K562 (cell line): ENCODE measurements at regions not wholly inside any gene's neighbourhood (a gene's known extent, or its start where the extent isn't known, plus 50 kb on each side); places are given as distances from the start of the nearest gene placed in this dataset.

Experiments used
- ATAC-seq: fragments of 200-7000 bp; cut with Tn5 transposase; 3 replicates; pipeline ENCODE4 v1.9.1; 2020; ENCODE audit warnings: moderate library complexity
- BruUV-seq: library from RNA; stranded (reverse); fragments of 400-500 nt; replicated peaks from 2 replicates; lab custom pipeline; 2021; lab: Mats Ljungman, UMichigan
- CTCF ChIA-PET: fragments of 300-600 bp; formaldehyde crosslinking; extraction: SDS; loops from one replicate; lab custom pipeline; 2021; ENCODE audit warnings: low intra/inter-chr PET ratio; lab: Yijun Ruan, JAX
- POLR2A ChIA-PET: fragments of 300-600, 350-650 bp; sonication (Branson Sonifier 250); formaldehyde crosslinking; extraction: SDS; loops from one replicate; lab custom pipeline; 2021; ENCODE audit warnings: antibody characterized with exemption, inconsistent platforms; lab: Yijun Ruan, JAX
- DNase-seq, 4 experiments: peaks; one replicate each; pipeline versions ENCODE4 v3.0.0 to v3.0.0-alpha.2; 2011 to 2018; ENCODE audit warnings: low spot score in 3 of 4, mixed read lengths in 3 of 4; ENCODE audit errors: extremely low read depth in 1 of 4
- FAIRE-seq: peaks from 2 replicates; lab custom pipeline; 2011; peaks lifted over from hg19 to GRCh38; lab: Jason Lieb, UNC
- H2AFZ ChIP-seq: 2 replicates; pipeline ENCODE4 v1.6.0; 2011; ENCODE audit warnings: low read depth, low read length, control low read depth, inconsistent platforms
- H3K27ac ChIP-seq: fragments of 200-600 bp; 3 replicates; pipeline ENCODE4 v1.8.0; 2011; ENCODE audit warnings: low read depth, mild to moderate bottlenecking, control low read depth, inconsistent platforms, low read length, moderate library complexity, mixed read lengths; ENCODE audit errors: extremely low read depth
- H3K27me3 ChIP-seq, 2 experiments: fragments of 300-600 bp in 1 of 2; 2 replicates in 1 of 2; 3 replicates in 1 of 2; pipeline versions ENCODE4 v1.6.0 to v1.8.0; 2011; ENCODE audit warnings: inconsistent platforms in 2 of 2, low read length in 2 of 2, mild to moderate bottlenecking in 1 of 2, mixed read lengths in 1 of 2, moderate library complexity in 1 of 2; ENCODE audit not compliant: control insufficient read depth in 2 of 2, insufficient read depth in 2 of 2
- H3K36me3 ChIP-seq: fragments of 300-600 bp; 3 replicates; pipeline ENCODE4 v1.8.0; 2011; ENCODE audit warnings: mild to moderate bottlenecking, low read length, inconsistent platforms; ENCODE audit not compliant: control insufficient read depth, insufficient read depth
- H3K4me1 ChIP-seq, 2 experiments: fragments of 200-600 bp in 1 of 2; replicated peaks in 1 of 2; 2 replicates in 1 of 2; 3 replicates in 1 of 2; pipeline versions ENCODE4 v1.5.1 to v1.8.0; 2011; ENCODE audit warnings: inconsistent platforms in 2 of 2, low read length in 2 of 2, mild to moderate bottlenecking in 1 of 2, mixed read lengths in 1 of 2, moderate library complexity in 1 of 2; ENCODE audit not compliant: control insufficient read depth in 2 of 2, insufficient read depth in 2 of 2
- H3K4me2 ChIP-seq: 2 replicates; pipeline ENCODE4 v1.6.1; 2011; ENCODE audit warnings: low read length, control low read depth, inconsistent platforms, mixed read lengths; ENCODE audit not compliant: insufficient read depth
- H3K4me3 ChIP-seq: fragments of 200-600 bp; sonication (generic), shearing (Covaris generic); 2 replicates; pipeline ENCODE4 v1.5.1; 2016; ENCODE audit warnings: control low read depth, inconsistent platforms
- H3K79me2 ChIP-seq: fragments of 200-600 bp; 3 replicates; pipeline ENCODE4 v1.8.0; 2011; ENCODE audit warnings: low read length, inconsistent platforms; ENCODE audit not compliant: control insufficient read depth, insufficient read depth
- H3K9ac ChIP-seq, 2 experiments: 2 replicates each; pipeline versions ENCODE4 v1.6.0 to v1.6.1; 2011; ENCODE audit warnings: low read depth in 2 of 2, low read length in 2 of 2, control low read depth in 1 of 2, inconsistent platforms in 1 of 2, mild to moderate bottlenecking in 1 of 2, mixed read lengths in 1 of 2; ENCODE audit not compliant: insufficient read depth in 1 of 2
- H3K9me1 ChIP-seq: one replicate; pipeline ENCODE4 v1.6.0; 2011; ENCODE audit warnings: inconsistent platforms, mild to moderate bottlenecking, low read length, moderate library complexity; ENCODE audit not compliant: control insufficient read depth, insufficient read depth
- H3K9me3 ChIP-seq: replicated peaks from 2 replicates; pipeline ENCODE4 v1.5.1; 2011; ENCODE audit warnings: low read depth, low read length, inconsistent platforms; ENCODE audit not compliant: control insufficient read depth, insufficient read depth
- H4K20me1 ChIP-seq: replicated peaks from 2 replicates; pipeline ENCODE4 v1.6.1; 2011; ENCODE audit warnings: low read length, inconsistent platforms, mixed read lengths; ENCODE audit not compliant: control insufficient read depth, insufficient read depth
- BRCA1 ChIP-seq, 2 experiments: fragments of 450-650 bp in 1 of 2; sonication (generic) in 1 of 2; formaldehyde crosslinking in 1 of 2; IDR thresholded peaks; 2 replicates each; pipeline versions ENCODE4 v1.5.0 to v1.6.1; 2017 to 2020; ENCODE audit warnings: mild to moderate bottlenecking in 1 of 2, missing genetic modification reagents in 1 of 2
- CGGBP1 ChIP-seq: fragments of 250-450 bp; sonication (Bioruptor Pico); IDR thresholded peaks from 2 replicates; pipeline ENCODE4 v1.9.0; 2021; ENCODE audit warnings: mild to moderate bottlenecking
- DACH1 ChIP-seq: fragments of 450-650 bp; IDR thresholded peaks from 2 replicates; pipeline ENCODE4 v1.6.1; 2018; ENCODE audit not compliant: partially characterized antibody
- FUS ChIP-seq: fragments of 200-400 bp; formaldehyde crosslinking; optimal IDR thresholded peaks from 2 replicates; pipeline ENCODE3; 2017; ENCODE audit warnings: low read depth, low read length
- HMGXB4 ChIP-seq: sonication (generic); formaldehyde crosslinking; IDR thresholded peaks from 2 replicates; pipeline ENCODE4 v1.8.1; 2023; ENCODE audit warnings: mild to moderate bottlenecking, missing genetic modification reagents
- ILF3 ChIP-seq: fragments of 450-650 bp; IDR thresholded peaks from 2 replicates; pipeline ENCODE4 v1.6.1; 2018; ENCODE audit warnings: antibody characterized with exemption, mild to moderate bottlenecking, moderate library complexity, borderline replicate concordance
- KDM1A ChIP-seq, 2 experiments: fragments of 450-650 bp; IDR thresholded peaks; 2 replicates each; pipeline ENCODE4 v1.6.1; 2016; ENCODE audit warnings: mild to moderate bottlenecking in 2 of 2
- KLF10 ChIP-seq: fragments of 250-450 bp; sonication (Bioruptor Pico); IDR thresholded peaks from 2 replicates; pipeline ENCODE4 v1.6.1; 2021; ENCODE audit warnings: matching md5 sums
- NCOA6 ChIP-seq: fragments of 450-650 bp; IDR thresholded peaks from 2 replicates; pipeline ENCODE4 v1.6.1; 2017; ENCODE audit warnings: mild to moderate bottlenecking
- PCBP2 ChIP-seq: fragments of 200-400 bp; formaldehyde crosslinking; IDR thresholded peaks from 2 replicates; pipeline ENCODE4 v1.6.1; 2018; ENCODE audit warnings: low read length, low read depth, mild to moderate bottlenecking, moderate library complexity; ENCODE audit not compliant: poor library complexity, severe bottlenecking
- PTTG1 ChIP-seq: fragments of 450-650 bp; IDR thresholded peaks from 2 replicates; pipeline ENCODE4 v1.6.1; 2016; ENCODE audit warnings: low read depth, mild to moderate bottlenecking, missing genetic modification characterization, missing compliant biosample characterization
- SP1 ChIP-seq: sonication (generic); formaldehyde crosslinking; IDR thresholded peaks from 2 replicates; pipeline ENCODE4 v1.8.1; 2022; ENCODE audit warnings: mild to moderate bottlenecking, missing genetic modification reagents
- ZFP91 ChIP-seq: sonication (generic); formaldehyde crosslinking; IDR thresholded peaks from 2 replicates; pipeline ENCODE4 v1.8.0; 2022; ENCODE audit warnings: mild to moderate bottlenecking, missing genetic modification reagents
- ZNF253 ChIP-seq: fragments of 250-450 bp; sonication (Bioruptor Pico); conservative IDR thresholded peaks from 2 replicates; pipeline ENCODE4 v1.6.1; 2021; ENCODE audit warnings: mild to moderate bottlenecking
- ZNF445 ChIP-seq: fragments of 250-450 bp; sonication (Bioruptor Pico); IDR thresholded peaks from 2 replicates; pipeline ENCODE4 v1.4.0; 2020; ENCODE audit warnings: low read depth, mild to moderate bottlenecking, moderate library complexity
- WGBS: fragments of 100-300 bp; shearing (Covaris generic); methylation state at CpG from one replicate; pipeline ENCODE4 v1.1.6; 2016; ENCODE audit warnings: low coverage, mixed read lengths; ENCODE audit not compliant: insufficient coverage; ENCODE audit errors: missing lambda C conversion rate; 5-methylcytosine and 5-hydroxymethylcytosine counted together
- in situ Hi-C: fragments of 300-500 bp; cut with MboI; formaldehyde crosslinking; loops from 4 replicates; pipeline ENCODE4 v1.15.0; 2018; ENCODE audit warnings: inconsistent platforms, mixed read lengths
- intact Hi-C: fragments of 100-400 bp; cut with micrococcal nuclease; formaldehyde crosslinking; loops from 2 replicates; pipeline ENCODE4 v1.14.2; 2022

- H3K36me3 ChIP-seq, result no peaks in the 10 kb centered on the region
- BruUV-seq, result no TSS peak
- no peak overlapping the region for H3K4me2 ChIP-seq
- no peaks in the 10 kb centered on the region for H3K79me2 ChIP-seq
- H3K27ac ChIP-seq, result no peak overlapping the region
- TF ChIP-seq HMGXB4 (CRISPR knock-in tag), result no peak
- no peak for TF ChIP-seq ZNF253 (CRISPR knock-in tag)
- no peak for TF ChIP-seq KDM1A (IDR thresholded peaks at IDR 0.05)
- TF ChIP-seq FUS, result no peak
- no peak for TF ChIP-seq CGGBP1 (CRISPR knock-in tag)
- no peak for TF ChIP-seq DACH1
- no peak for TF ChIP-seq ZFP91 (CRISPR knock-in tag)
- no peak for TF ChIP-seq PCBP2
- no peak for TF ChIP-seq SP1 (CRISPR knock-in tag)
- no peak for TF ChIP-seq PTTG1 (tag)
- TF ChIP-seq BRCA1 (IDR thresholded peaks at IDR 0.05), result no peak
- no peak for TF ChIP-seq BRCA1 (CRISPR knock-in tag; IDR thresholded peaks at IDR 0.05)
- no peak for TF ChIP-seq NCOA6
- TF ChIP-seq ZNF445 (CRISPR knock-in tag), result no peak
- TF ChIP-seq ILF3, result no peak
- no peak for TF ChIP-seq KLF10 (CRISPR knock-in tag)
- intact Hi-C loops (no loop called here), in situ Hi-C loops (no loop called here)
- ATAC-seq, result no peak
- no peak for FAIRE-seq
- WGBS, result 7% methylated on average over 6 of the region's 6 CpGs
- no peaks in the 10 kb centered on the region for H3K9me1 ChIP-seq
- POLR2A ChIA-PET, result no interaction called here
- CTCF ChIA-PET, result no interaction called here
- H3K9me3 ChIP-seq, result no peaks in the 10 kb centered on the region
- no peak for DNase-seq
- H4K20me1 ChIP-seq, result no peaks in the 10 kb centered on the region
- H3K9ac ChIP-seq, result no peak overlapping the region
- no peaks in the 10 kb centered on the region for H3K4me1 ChIP-seq
- H3K4me3 ChIP-seq, result no peak overlapping the region
- H2AFZ ChIP-seq, result no peak overlapping the region
- no peaks in the 10 kb centered on the region for H3K27me3 ChIP-seq
Observed at GRCh38 chr2:123434546-123435395, 590.3 kb upstream of the CNTNAP5 start.
